Endothelial cell of umbilical vein (primary cell): ENCODE measurements at regions not wholly inside any gene's neighbourhood (a gene's known extent, or its start where the extent isn't known, plus 50 kb on each side); places are given as distances from the start of the nearest gene placed in this dataset.
"Not testable (repeated sequence)": the region's sequence is repeated elsewhere in the genome, so short reads cannot be mapped to it uniquely, and the experiment has no call there.

Experiments used
- BruUV-seq: library from RNA; stranded (reverse); fragments of 400-500 nt; replicated peaks from 2 replicates; lab custom pipeline; 2021; lab: Mats Ljungman, UMichigan
- CTCF ChIA-PET: fragments of 300-600, 350-600 bp; sonication (Branson Sonifier 250); formaldehyde crosslinking; loops from one replicate; lab custom pipeline; 2021; ENCODE audit warnings: antibody characterized with exemption, inconsistent platforms; lab: Charles Lee
- POLR2A ChIA-PET: fragments of 300-600, 350-600 bp; sonication (Branson Sonifier 250); formaldehyde crosslinking; loops from one replicate; lab custom pipeline; 2021; ENCODE audit warnings: antibody characterized with exemption, inconsistent platforms; lab: Charles Lee
- DNase-seq: peaks from one replicate; pipeline ENCODE4 v3.0.0-alpha.2; 2011; ENCODE audit warnings: low read depth, low spot score
- FAIRE-seq: peaks from 2 replicates; lab custom pipeline; 2011; peaks lifted over from hg19 to GRCh38; lab: Jason Lieb, UNC
- H2AFZ ChIP-seq: 2 replicates; pipeline ENCODE4 v1.6.0; 2012; ENCODE audit warnings: low read depth, low read length, control low read depth, inconsistent platforms
- H3K27ac ChIP-seq: 2 replicates; pipeline ENCODE4 v1.5.1; 2011; ENCODE audit warnings: low read depth, mild to moderate bottlenecking, control low read depth, low read length, moderate library complexity; ENCODE audit not compliant: insufficient read depth
- H3K27me3 ChIP-seq, 2 experiments: 2 replicates each; pipeline versions ENCODE4 v1.6.0 to v1.6.1; 2011; ENCODE audit warnings: low read length in 2 of 2, mixed read lengths in 1 of 2; ENCODE audit not compliant: control insufficient read depth in 2 of 2, insufficient read depth in 2 of 2
- H3K36me3 ChIP-seq, 2 experiments: 2 replicates in 1 of 2; 3 replicates in 1 of 2; pipeline ENCODE4 v1.5.1; 2011; ENCODE audit warnings: low read length in 2 of 2, mild to moderate bottlenecking in 1 of 2, moderate library complexity in 1 of 2; ENCODE audit not compliant: control insufficient read depth in 2 of 2, insufficient read depth in 2 of 2; ENCODE audit errors: extremely low read depth in 1 of 2
- H3K4me1 ChIP-seq: 3 replicates; pipeline ENCODE4 v1.5.1; 2011; ENCODE audit warnings: mild to moderate bottlenecking, low read length; ENCODE audit not compliant: control insufficient read depth, insufficient read depth; ENCODE audit errors: extremely low read depth
- H3K4me2 ChIP-seq: 2 replicates; pipeline ENCODE4 v1.6.1; 2011; ENCODE audit warnings: low read length, control low read depth, mixed read lengths; ENCODE audit not compliant: insufficient read depth
- H3K4me3 ChIP-seq, 3 experiments: fragments of 200-600 bp in 1 of 3; sonication (generic), shearing (Covaris generic) in 1 of 3; replicated peaks in 1 of 3; 2 replicates each; pipeline ENCODE4 v1.5.1; 2011 to 2016; ENCODE audit warnings: control low read depth in 3 of 3, low read length in 3 of 3, mild to moderate bottlenecking in 2 of 3, inconsistent platforms in 1 of 3, low read depth in 1 of 3, moderate library complexity in 1 of 3; ENCODE audit not compliant: insufficient read depth in 1 of 3
- H3K79me2 ChIP-seq: 2 replicates; pipeline ENCODE4 v1.6.0; 2012; ENCODE audit warnings: low read length, inconsistent platforms; ENCODE audit not compliant: control insufficient read depth, insufficient read depth
- H3K9ac ChIP-seq: replicated peaks from 2 replicates; pipeline ENCODE3; 2011; ENCODE audit warnings: low read length, control low read depth; ENCODE audit not compliant: insufficient read depth; ENCODE audit errors: extremely low read depth
- H3K9me1 ChIP-seq: replicated peaks from 3 replicates; pipeline ENCODE4 v1.6.0; 2011; ENCODE audit warnings: mild to moderate bottlenecking, low read length; ENCODE audit not compliant: control insufficient read depth, insufficient read depth; ENCODE audit errors: extremely low read depth
- H3K9me3 ChIP-seq: replicated peaks from 2 replicates; pipeline ENCODE4 v1.5.1; 2012; ENCODE audit warnings: low read length, inconsistent platforms; ENCODE audit not compliant: control insufficient read depth, insufficient read depth
- H4K20me1 ChIP-seq: replicated peaks from 2 replicates; pipeline ENCODE3; 2011; ENCODE audit warnings: mild to moderate bottlenecking, low read length; ENCODE audit not compliant: control insufficient read depth, insufficient read depth; ENCODE audit errors: extremely low read depth
- EZH2 ChIP-seq: IDR thresholded peaks from 2 replicates; pipeline ENCODE4 v1.6.1; 2012; ENCODE audit warnings: borderline replicate concordance, low read depth, mild to moderate bottlenecking, moderate library complexity, low read length, inconsistent platforms; ENCODE audit not compliant: severe bottlenecking
- FOS ChIP-seq: IDR thresholded peaks from 2 replicates; pipeline ENCODE4 v1.6.1; 2011; ENCODE audit warnings: mild to moderate bottlenecking, low read length, moderate library complexity, borderline replicate concordance; ENCODE audit not compliant: insufficient read depth
- GATA2 ChIP-seq: IDR thresholded peaks from 2 replicates; pipeline ENCODE4 v1.7.0; 2011; ENCODE audit warnings: low read depth, mild to moderate bottlenecking, moderate library complexity, mixed read lengths, low read length; ENCODE audit not compliant: insufficient read length, insufficient read depth
- JUN ChIP-seq: IDR thresholded peaks from 2 replicates; pipeline ENCODE4 v1.6.1; 2011; ENCODE audit warnings: borderline replicate concordance, low read depth; ENCODE audit not compliant: insufficient read length, insufficient read depth
- MYC ChIP-seq: IDR thresholded peaks from one replicate; pipeline ENCODE4 v1.6.1; 2011; ENCODE audit warnings: mild to moderate bottlenecking, low read depth, low read length
- POLR2A ChIP-seq: IDR thresholded peaks from 2 replicates; pipeline ENCODE4 v1.6.1; 2012; ENCODE audit warnings: low read depth, mild to moderate bottlenecking, control low read depth, low read length
- POLR2AphosphoS5 ChIP-seq: IDR thresholded peaks from 2 replicates; pipeline ENCODE4 v1.6.1; 2012; ENCODE audit warnings: low read depth, mild to moderate bottlenecking, control low read depth, low read length, moderate library complexity; ENCODE audit not compliant: insufficient read depth
- dilution Hi-C: fragments of 300-500 bp; cut with MboI; formaldehyde crosslinking; loops from one replicate; pipeline ENCODE4 v1.15.0; 2019; ENCODE audit warnings: low sequenced_read_pairs; ENCODE audit not compliant: extremely low pct_ligation_motif_present
- intact Hi-C: fragments of 100-400 bp; cut with micrococcal nuclease; formaldehyde crosslinking; loops from one replicate; pipeline ENCODE4 v1.10.0; 2022

DNA sequence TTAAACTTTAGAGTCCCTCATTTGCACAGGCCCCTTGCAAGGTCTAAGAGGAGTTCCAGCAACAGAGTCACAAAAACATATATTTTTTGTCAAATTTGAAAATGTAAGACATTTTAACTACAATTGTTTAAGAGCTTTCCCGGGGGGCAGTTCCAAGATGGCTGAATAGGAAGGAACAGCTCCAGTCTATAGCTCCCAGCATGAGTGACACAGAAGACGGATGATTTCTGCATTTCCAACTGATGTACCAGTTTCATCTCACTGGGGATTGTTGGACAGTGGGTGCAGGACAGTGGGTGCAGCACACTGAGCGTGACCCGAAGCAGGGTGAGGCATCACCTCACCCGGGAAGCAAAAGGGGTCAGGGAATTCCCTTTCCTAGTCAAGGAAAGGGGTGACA lies 71.4 kb upstream of the NMU start:
- Histone ChIP-seq H3K36me3 (no peaks in the 10 kb centered on the region), H3K4me1 (no peaks in the 10 kb centered on the region), H3K9me1 (no peaks in the 10 kb centered on the region), H3K27ac (no peak overlapping the region), H3K4me3 (no peak overlapping the region), H3K4me2 (no peak overlapping the region), H4K20me1 (no peaks in the 10 kb centered on the region), H3K27me3 (peaks cover 3 to 5% of the 10 kb centered on the region in 2 experiments), H3K9ac (no peak overlapping the region), H2AFZ (no peak overlapping the region), H3K79me2 (no peaks in the 10 kb centered on the region), H3K9me3 (no peaks in the 10 kb centered on the region)
- BruUV-seq, result no TSS peak
- CTCF ChIA-PET, result no interaction called here
- intact Hi-C loops (no loop called here), dilution Hi-C loops (no loop called here)
- POLR2A ChIA-PET, result no interaction called here
- TF ChIP-seq EZH2 (no peak), GATA2 (no peak), FOS (no peak), MYC (no peak), JUN (no peak), POLR2A (no peak), POLR2AphosphoS5 (no peak)
- DNase-seq (no peak), FAIRE-seq (no peak)

GRCh38 chr4:55707991-55708390 lies 71.9 kb upstream of the NMU start:
- H3K9ac ChIP-seq, H3K4me3 ChIP-seq, FAIRE-seq, POLR2A ChIA-PET, H3K9me3 ChIP-seq, BruUV-seq, H3K27me3 ChIP-seq, DNase-seq, H3K9me1 ChIP-seq, intact Hi-C loops, H3K27ac ChIP-seq, H3K36me3 ChIP-seq, dilution Hi-C loops, H2AFZ ChIP-seq, H3K4me2 ChIP-seq, H3K79me2 ChIP-seq, H4K20me1 ChIP-seq, H3K4me1 ChIP-seq, CTCF ChIA-PET: not testable (repeated sequence)

GRCh38 chr4:55712835-55713234 lies 76.7 kb upstream of the NMU start:
- H2AFZ ChIP-seq, H3K9me1 ChIP-seq, H3K27ac ChIP-seq, dilution Hi-C loops, BruUV-seq, H3K79me2 ChIP-seq, POLR2A ChIA-PET, CTCF ChIA-PET, H3K27me3 ChIP-seq, H4K20me1 ChIP-seq, H3K4me1 ChIP-seq, H3K4me2 ChIP-seq, H3K9ac ChIP-seq, DNase-seq, FAIRE-seq, H3K9me3 ChIP-seq, intact Hi-C loops, H3K4me3 ChIP-seq, H3K36me3 ChIP-seq: not testable (repeated sequence)
